GM18520 (cell line): ENCODE measurements at regions not wholly inside any gene's neighbourhood (a gene's known extent, or its start where the extent isn't known, plus 50 kb on each side); places are given as distances from the start of the nearest gene placed in this dataset.
"Not testable (repeated sequence)": the region's sequence is repeated elsewhere in the genome, so short reads cannot be mapped to it uniquely, and the experiment has no call there.

Source experiments
- ATAC-seq: cut with Tn5 transposase; IDR thresholded peaks from one replicate; pipeline ENCODE4 v1.9.1; 2021; ENCODE audit not compliant: unreplicated experiment

DNA sequence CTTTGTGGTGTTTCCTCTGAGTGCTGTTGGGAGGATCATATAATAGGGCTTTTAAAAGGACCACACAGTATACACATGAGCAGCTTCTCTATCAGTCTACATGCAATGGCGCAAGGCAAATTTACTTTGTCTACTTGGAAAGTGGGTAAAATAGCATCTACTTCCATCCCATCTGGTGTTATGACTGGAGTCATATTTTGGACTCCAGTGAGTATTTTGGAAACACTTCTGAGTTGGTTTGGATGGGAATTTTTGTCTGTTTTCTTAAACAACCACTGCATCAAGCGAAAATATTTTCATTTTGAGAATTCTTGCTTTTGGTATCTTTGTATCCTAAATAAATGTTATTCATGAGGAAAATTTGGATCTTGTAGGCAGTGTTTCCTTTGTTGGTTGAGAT, 220.8 kb downstream of the NMUR2 start:
- ATAC-seq, result no peak

DNA sequence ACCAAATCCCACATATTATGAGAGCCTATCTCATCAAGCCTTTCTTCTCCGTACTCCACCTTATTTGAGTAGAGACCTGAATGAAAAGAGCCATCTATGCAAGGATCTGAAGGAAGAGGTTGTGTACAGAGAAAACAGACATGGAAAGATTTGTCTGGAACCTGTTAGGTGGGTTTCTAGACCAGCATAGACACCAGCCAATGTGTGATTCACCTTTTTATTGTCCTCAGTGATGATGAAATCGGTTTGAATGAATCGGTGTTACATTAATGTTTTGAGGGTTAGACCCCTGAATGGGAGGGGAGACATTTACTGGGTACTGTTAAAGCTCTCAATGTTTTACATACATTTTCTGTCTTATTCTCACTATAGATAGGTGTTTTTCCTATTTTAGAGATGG, 223.6 kb downstream of the NMUR2 start:
- no peak for ATAC-seq

- no peak for ATAC-seq
Measured at GRCh38 chr5:152178350-152178699, 226.8 kb downstream of the NMUR2 start.

DNA sequence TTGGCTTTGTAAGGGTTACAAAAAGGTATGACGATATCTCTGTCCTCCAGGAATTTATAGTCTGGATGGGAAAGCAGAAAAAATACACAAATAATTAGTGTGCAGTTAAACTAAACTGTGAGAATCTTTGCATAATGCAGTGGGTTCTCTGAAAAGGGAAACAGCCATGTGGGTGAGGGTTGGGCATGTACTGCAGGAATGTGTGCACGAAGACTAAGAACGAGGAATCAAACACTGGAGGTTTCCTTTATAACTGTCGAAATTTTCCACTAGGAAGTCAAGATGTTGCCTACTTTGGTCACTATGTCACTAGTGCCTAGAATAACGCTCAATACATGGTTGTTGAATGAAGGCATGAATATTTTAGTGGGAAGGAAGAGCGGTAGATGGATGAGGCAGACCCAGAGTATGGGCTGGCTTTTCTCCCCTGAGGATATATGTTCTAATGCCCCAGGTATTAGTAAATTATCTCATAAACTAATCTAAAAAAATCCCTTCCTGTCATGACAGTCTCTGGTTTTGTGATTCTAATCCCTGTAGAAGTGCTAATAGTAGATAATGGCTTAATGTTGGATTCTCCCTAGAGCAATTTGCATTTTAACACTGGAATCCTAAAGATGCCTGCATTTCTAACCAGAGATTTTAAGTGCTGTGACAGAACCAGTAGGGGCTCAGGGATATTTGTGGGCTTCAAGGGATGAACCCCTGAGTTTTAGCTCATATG, 227.3 kb downstream of the NMUR2 start:
- ATAC-seq, result no peak

- ATAC-seq, result no peak
Measured at GRCh38 chr5:152171888-152172287, 233.2 kb downstream of the NMUR2 start.

DNA sequence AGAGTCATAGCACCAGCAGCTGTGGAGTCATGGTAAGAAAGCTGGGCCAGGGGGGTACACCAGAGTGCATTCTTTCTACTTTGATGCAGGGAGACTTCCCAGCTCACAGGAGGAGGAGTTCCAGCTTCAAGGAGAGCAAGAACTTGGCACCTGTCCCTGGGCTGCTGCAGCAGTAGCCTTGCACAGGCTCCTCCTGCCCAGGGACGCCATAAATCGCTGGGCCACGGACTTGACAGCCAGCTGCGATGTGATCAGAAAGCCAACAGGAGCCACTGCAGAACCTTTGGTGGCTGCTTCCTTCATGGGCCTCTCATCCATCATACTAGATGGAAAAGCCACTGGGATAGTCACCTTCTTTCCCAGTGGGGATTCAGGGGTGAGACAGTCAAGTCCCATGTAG, 234.7 kb downstream of the NMUR2 start:
- no peak for ATAC-seq

DNA sequence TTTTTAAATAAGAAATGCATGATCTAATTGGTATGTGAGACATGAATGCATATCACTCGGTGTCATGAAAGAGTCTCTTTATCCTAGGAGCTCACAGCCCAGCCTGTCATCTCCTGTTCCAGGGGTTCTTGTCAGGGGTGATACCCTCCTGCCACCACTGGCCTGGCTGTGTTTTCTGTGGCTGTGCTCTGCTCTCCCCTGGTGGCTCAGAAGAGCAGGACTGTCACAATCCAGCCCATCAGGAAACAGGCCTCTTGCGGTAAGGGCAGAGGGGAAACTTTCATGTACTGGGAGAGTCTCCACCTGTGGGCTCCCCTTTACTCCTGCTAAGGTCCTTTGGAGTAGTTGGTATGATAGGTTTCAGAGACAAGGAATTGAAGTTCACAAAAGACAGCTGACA, 240.2 kb upstream of the GLRA1 start:
- no peak for ATAC-seq

DNA sequence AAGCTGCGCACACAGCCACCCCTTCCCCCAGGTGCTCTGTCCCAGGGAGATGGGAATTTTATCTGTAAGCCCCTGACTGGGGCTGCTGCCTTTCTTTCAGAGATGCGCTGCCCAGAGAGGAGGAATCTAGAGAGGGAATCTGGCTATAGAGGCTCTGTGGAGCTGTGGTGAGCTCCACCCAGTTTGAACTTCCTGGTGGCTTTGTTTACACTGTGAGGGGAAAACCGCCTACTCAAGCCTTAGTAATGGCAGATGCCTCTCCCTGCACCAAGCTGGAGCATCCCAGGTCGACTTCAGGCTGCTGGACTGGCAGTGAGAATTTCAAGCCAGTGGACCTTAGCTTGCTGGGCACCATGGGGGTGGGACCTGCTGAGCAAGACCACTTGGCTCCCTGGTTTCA, 235.2 kb upstream of the GLRA1 start:
- ATAC-seq, result not testable (repeated sequence)

GRCh38 chr5:152154452-152154851, 229.8 kb upstream of the GLRA1 start:
- not testable (repeated sequence) for ATAC-seq

DNA sequence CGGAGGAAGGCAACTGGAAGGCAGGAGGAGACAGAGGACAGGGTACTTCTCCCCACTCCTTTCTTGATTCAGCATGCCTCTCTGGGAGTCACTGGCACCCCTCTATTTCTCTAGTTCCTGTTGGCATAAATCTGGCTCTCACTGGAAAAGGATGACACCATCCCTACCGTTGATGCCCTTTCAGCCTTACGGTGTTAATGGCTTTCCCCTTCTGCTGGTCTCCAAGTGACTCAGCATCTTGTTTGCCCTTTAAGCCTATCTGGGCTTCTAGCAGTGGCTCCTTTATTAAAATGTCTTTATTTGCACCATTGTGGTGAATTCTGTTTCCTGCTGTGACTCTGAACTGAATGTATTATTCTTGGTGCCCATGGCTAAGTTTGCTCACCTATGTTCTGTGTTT, 227.3 kb upstream of the GLRA1 start:
- no peak for ATAC-seq

DNA sequence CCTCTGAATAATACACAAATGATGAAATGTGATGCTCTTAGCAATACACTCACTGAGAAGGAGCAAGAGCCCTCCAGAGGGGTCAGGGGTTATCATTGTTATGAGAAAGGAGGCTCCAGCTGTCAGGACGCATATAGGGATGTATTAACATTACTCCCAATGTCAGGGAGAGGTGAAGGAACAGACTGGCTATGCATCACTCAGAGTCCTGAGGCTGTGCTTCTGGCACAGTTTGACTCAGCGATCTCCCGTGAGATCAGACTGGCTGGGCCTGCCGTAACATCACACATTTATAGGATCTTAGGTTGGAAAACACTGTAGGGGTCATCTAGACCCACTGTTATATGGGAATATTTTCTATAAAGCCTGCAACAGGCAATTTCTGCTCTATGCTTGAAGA, 226.5 kb upstream of the GLRA1 start:
- ATAC-seq, result no peak

DNA sequence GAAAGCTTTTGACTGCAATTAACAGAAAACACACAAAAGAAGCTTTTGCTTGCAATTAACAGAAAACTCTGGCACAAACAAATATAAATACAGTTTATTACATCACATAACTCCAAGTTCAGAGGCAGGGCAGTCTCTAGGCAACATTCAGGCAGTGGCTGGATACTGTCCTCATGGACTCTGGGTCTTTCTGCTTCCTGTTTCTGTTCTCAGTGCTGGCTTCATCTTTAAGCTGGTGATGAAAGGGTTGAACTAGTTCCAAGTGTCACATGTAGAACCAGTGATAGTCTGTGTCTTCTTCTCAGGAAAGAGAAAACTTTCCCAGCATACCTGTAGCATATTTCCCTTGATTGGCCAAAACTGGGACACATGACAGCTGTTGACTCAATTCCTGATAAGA, 222.6 kb upstream of the GLRA1 start:
- no peak for ATAC-seq

DNA sequence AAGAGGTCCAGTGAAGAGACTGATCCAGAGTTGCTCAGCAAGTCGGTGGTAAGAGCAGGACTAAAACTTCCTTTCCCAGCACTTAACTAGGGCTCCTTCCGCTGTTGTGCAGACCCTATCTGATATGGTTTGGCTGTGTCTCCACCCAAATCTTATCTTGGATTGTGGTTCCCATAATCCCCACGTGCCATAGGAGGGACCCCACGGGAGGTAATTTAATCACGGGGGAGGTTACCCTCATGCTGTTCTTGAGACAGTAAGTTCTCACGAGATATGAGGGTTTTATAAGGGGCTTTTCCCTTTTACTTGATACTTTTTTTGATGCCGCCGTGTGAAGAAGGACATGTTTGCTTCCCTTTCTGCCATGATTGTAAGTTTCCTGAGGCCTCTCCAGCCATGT, 221.9 kb upstream of the GLRA1 start:
- no peak for ATAC-seq

- no peak for ATAC-seq
Measured at GRCh38 chr5:152144556-152144955, 219.9 kb upstream of the GLRA1 start.

- ATAC-seq, result no peak
Measured at GRCh38 chr5:152144030-152144429, 219.4 kb upstream of the GLRA1 start.

- ATAC-seq, result no peak
Measured at GRCh38 chr5:152142840-152143469, 218.3 kb upstream of the GLRA1 start.

GRCh38 chr5:152140347-152140746, 215.7 kb upstream of the GLRA1 start:
- no peak for ATAC-seq

- no peak for ATAC-seq
Measured at GRCh38 chr5:152137063-152137462, 212.4 kb upstream of the GLRA1 start.

GRCh38 chr5:152136321-152136720, 211.7 kb upstream of the GLRA1 start:
- no peak for ATAC-seq

GRCh38 chr5:152135827-152136226, 211.2 kb upstream of the GLRA1 start:
- no peak for ATAC-seq

GRCh38 chr5:152125661-152126205, 201.1 kb upstream of the GLRA1 start:
- ATAC-seq, result no peak

DNA sequence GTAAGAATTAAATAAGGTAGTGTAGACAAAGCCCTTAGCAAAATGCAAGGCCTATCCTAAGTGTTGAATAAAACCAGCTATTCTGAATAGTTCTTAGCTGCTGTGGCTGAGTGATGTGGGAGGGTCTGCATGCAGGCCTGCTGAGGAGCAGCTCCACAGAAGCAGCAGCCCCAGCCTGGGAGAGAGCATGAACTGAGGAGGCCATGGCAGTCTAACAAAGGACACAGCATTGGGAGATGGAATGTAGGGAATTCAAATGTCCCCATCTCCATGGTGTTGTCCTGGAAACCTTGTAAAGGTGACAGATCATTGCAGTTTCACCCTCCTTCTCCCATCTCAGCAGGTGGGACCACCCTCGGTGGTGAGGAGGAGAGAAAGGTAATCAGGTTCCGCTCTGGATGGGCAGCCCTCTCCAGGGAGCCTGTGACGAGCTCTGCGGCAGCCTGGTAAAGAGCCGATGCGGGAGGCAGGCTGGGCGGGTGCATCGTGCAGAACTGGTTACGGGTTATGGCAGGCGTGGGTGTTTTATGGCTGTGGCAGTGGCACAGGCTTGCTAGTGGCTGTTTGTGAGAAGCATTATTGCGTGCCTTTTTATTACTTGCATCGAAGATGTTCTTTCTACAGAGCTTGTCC, 199.9 kb upstream of the GLRA1 start:
- ATAC-seq, result no peak
